ENCODE measurements at regions not wholly inside any gene's neighbourhood (a gene's known extent, or its start where the extent isn't known, plus 50 kb on each side); places are given as distances from the start of the nearest gene placed in this dataset.
"Not testable (repeated sequence)": the region's sequence is repeated elsewhere in the genome, so short reads cannot be mapped to it uniquely, and the experiment has no call there.

- Histone ChIP-seq H3K36me3 (no peaks in the 10 kb centered on the region), H3K27me3 (no peaks in the 10 kb centered on the region), H3K4me1 (no peaks in the 10 kb centered on the region), H3K4me3 (no peak overlapping the region), H3K9me3 (peaks cover 0 to 17% of the 10 kb centered on the region in 2 donors), H3K27ac (no peak overlapping the region)
- TF ChIP-seq CTCF (IDR thresholded peaks at IDR 0.05) = no peak
- intact Hi-C loops (cut with DNase I) = no loop called here
- no peak for DNase-seq (ENCODE audit: low spot score in 2 of 2)
These were observed 969.7 kb upstream of the USP15 start for GRCh38 chr12:61290473-61290872.

GRCh38 chr12:61291647-61292046 lies 968.6 kb upstream of the USP15 start:
- no peaks in the 10 kb centered on the region for H3K36me3 ChIP-seq
- no peak overlapping the region for H3K4me3 ChIP-seq
- no peaks in the 10 kb centered on the region for H3K4me1 ChIP-seq
- DNase-seq (ENCODE audit: low spot score in 2 of 2) = no peak
- intact Hi-C loops (cut with DNase I) = no loop called here
- no peak overlapping the region for H3K27ac ChIP-seq
- TF ChIP-seq CTCF (IDR thresholded peaks at IDR 0.05) = no peak
- peaks cover 0 to 6% of the 10 kb centered on the region in 2 donors for H3K9me3 ChIP-seq
- H3K27me3 ChIP-seq = no peaks in the 10 kb centered on the region

- intact Hi-C loops (cut with DNase I); DNase-seq (ENCODE audit: low spot score in 2 of 2); H3K4me1 ChIP-seq; H3K9me3 ChIP-seq; H3K4me3 ChIP-seq; H3K27me3 ChIP-seq; H3K27ac ChIP-seq; H3K36me3 ChIP-seq: not testable (repeated sequence)
These were observed 966.2 kb upstream of the USP15 start for GRCh38 chr12:61294011-61294410.

- DNase-seq (ENCODE audit: low spot score in 2 of 2) = no peak
- Histone ChIP-seq H3K4me1 (no peaks in the 10 kb centered on the region), H3K36me3 (no peaks in the 10 kb centered on the region), H3K4me3 (no peak overlapping the region), H3K9me3 (no peaks in the 10 kb centered on the region), H3K27ac (no peak overlapping the region), H3K27me3 (no peaks in the 10 kb centered on the region)
- intact Hi-C loops (cut with DNase I) = no loop called here
- TF ChIP-seq CTCF (IDR thresholded peaks at IDR 0.05) = no peak
These were observed 958.4 kb upstream of the USP15 start for GRCh38 chr12:61301817-61302216.

- no peak overlapping the region for H3K27ac ChIP-seq
- intact Hi-C loops (cut with DNase I) = no loop called here
- no peaks in the 10 kb centered on the region for H3K27me3 ChIP-seq
- TF ChIP-seq CTCF (IDR thresholded peaks at IDR 0.05) = no peak
- DNase-seq (ENCODE audit: low spot score in 2 of 2) = no peak
- H3K36me3 ChIP-seq = no peaks in the 10 kb centered on the region
- no peaks in the 10 kb centered on the region for H3K4me1 ChIP-seq
- H3K9me3 ChIP-seq = no peaks in the 10 kb centered on the region
- H3K4me3 ChIP-seq = no peak overlapping the region
These were observed 957.9 kb upstream of the USP15 start for GRCh38 chr12:61302282-61302681.

GRCh38 chr12:61308220-61308619 lies 952.0 kb upstream of the USP15 start:
- Histone ChIP-seq H3K4me1 (no peaks in the 10 kb centered on the region), H3K4me3 (no peak overlapping the region)
- TF ChIP-seq CTCF (IDR thresholded peaks at IDR 0.05) = no peak

More at GRCh38 chr12:61308220-61308619, 952.0 kb upstream of the USP15 start:
- Histone ChIP-seq H3K27me3 (no peaks in the 10 kb centered on the region), H3K9me3 (no peaks in the 10 kb centered on the region), H3K27ac (no peak overlapping the region), H3K36me3 (no peaks in the 10 kb centered on the region)
- intact Hi-C loops (cut with DNase I) = no loop called here
- no peak for DNase-seq (ENCODE audit: low spot score in 2 of 2)

Measured in ascending aorta (tissue), 2 donors.